IPS-18c (cell line): ENCODE measurements at regions not wholly inside any gene's neighbourhood (a gene's known extent, or its start where the extent isn't known, plus 50 kb on each side); places are given as distances from the start of the nearest gene placed in this dataset.

Source experiments
- H3K4me3 ChIP-seq: 2 replicates; pipeline ENCODE4 v1.7.0; 2013; ENCODE audit warnings: low read depth, mild to moderate bottlenecking, low read length, moderate library complexity; ENCODE audit not compliant: insufficient read depth
- H3K9me3 ChIP-seq: one replicate; pipeline ENCODE4 v1.6.1; 2013; ENCODE audit warnings: mild to moderate bottlenecking, low read length, moderate library complexity; ENCODE audit not compliant: control insufficient read depth, insufficient read depth

DNA sequence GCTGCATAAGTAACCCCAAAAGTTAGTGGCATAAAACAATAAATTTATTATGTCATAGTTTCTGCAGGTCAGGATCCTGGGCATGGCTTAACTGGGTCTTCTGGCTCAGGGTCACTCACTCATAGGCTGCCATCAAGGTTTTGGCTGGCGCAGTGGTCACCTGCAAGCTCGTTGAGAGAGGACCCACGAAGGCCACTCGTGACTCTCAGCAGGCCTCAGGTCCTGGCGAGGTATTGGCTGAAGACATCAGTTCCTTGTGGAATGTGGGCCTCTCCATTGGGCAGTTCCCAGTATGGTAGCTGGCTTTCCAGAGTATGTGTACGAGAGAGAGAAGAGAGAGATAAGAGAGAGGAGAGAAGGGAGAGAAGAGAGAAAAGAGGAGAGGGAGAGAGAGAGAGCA, 138.3 kb upstream of the KLF14 start:
- H3K4me3 ChIP-seq: no peak overlapping the region
- H3K9me3 ChIP-seq: no peaks in the 10 kb centered on the region

DNA sequence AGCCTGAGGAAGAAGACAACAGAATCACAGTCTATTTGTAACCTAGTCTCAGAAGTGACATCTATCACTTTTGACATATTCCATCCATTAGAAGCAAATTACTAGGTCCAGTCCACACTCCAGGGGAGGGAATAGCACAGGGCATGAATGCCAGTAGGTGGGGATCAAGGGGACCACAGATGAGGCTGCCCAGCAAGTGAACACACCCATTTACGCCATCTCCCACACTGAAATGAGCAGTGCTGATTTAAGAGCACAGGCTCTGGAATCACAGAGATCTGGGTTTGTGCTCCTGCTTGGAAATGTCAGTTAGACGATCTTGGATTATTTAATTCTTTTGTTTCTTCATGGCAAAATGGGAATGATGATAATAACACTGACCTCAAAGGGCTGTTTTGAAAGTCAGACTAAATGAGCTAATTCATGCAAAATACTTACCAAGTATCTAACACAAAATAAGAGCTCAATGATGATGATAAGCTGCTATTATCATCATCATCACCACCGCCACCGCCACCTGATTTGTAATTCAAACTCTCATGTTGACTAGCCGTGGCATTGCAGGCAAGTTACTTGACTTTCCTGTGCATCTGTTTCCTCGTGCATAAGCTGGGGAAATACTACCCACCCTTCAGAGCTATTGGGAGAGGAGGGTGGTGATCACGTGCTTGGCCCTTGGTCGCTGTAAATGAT, 138.9 kb upstream of the KLF14 start:
- Histone ChIP-seq H3K4me3 (no peak overlapping the region), H3K9me3 (no peaks in the 10 kb centered on the region)

DNA sequence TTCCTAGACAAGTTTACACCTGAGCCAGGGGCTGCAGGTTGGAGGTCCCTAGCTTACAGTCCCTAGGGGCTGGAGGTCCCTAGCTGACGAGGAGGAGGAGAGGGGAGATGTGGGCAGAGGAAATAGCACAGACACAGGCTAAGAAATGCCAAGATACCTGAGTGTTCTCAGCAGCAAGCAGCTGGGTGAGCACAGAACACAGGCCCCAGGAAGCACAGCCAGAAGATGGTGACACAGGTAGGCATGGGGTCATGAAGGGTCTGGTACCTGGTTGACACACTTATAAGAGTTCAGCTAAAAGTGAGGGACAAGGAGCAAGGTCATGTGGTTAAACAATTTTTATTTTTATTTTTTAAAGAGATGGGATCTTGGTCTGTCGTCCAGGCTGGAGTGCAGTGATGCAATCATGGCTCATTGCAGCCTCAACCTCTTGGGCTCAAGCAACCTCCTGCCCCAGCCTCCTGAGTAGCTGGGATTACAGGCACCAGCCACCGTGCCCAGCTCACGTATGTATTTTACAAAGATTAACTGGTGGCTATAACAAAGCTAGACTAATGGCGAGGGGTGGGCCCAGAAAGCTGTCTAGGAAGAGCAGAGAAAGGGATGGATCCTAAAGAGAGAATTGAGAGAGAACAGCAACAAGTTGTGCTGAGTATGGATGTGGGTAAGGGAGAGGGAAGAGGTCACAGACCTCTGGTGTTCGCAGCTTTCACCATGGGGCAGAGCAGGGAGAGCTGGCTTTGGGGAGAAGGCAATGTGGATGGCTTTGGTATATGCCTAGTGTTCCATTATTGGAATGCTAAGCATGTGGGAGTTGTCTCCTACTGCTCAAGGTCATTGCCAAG, 140.3 kb upstream of the KLF14 start:
- H3K4me3 ChIP-seq: no peak overlapping the region

DNA sequence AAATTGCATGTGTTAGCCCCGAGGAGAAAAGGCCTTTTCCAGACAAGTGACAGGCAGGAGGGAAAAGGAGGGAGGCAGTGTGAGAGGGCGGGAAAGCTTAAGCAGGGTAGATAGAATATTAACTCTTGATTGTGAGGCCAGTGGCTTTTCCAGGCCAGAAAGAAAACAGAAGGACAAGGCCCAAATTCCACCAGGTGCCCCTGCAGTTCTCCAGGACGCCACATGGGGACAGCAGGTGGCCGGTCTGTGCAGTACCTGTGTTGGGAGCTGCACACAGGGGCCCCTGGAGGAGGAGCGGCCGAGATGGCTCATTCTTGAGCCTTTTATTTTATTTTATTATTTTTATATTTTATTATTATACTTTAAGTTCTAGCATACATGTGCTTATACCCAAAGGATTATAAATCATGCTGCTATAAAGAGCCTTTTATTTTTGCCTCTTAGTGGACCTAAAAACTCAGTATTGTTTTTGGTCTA, 141.3 kb upstream of the KLF14 start:
- H3K9me3 ChIP-seq: no peaks in the 10 kb centered on the region
- no peak overlapping the region for H3K4me3 ChIP-seq

More for the DNA sequence above, 140.3 kb upstream of the KLF14 start:
- H3K9me3 ChIP-seq: no peaks in the 10 kb centered on the region

DNA sequence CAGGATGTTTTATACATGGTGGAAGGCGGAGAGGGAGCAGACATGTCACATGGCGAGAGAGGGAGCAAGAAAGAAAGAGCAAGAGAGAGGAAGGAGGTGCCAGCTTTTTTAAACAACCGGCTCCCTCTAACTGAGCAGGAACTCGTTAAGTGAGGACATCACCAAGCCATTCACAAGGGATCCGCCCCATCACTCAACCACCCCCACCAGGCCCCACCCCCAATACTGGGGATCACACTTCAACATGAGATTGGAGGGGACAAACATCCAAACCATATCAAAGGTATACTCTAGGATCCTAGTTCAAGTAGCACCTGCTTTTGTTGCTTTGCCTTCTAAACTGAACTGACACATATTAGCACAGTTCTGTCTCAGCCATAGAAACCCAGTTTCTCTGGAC, 141.9 kb upstream of the KLF14 start:
- Histone ChIP-seq H3K9me3 (no peaks in the 10 kb centered on the region), H3K4me3 (no peak overlapping the region)

DNA sequence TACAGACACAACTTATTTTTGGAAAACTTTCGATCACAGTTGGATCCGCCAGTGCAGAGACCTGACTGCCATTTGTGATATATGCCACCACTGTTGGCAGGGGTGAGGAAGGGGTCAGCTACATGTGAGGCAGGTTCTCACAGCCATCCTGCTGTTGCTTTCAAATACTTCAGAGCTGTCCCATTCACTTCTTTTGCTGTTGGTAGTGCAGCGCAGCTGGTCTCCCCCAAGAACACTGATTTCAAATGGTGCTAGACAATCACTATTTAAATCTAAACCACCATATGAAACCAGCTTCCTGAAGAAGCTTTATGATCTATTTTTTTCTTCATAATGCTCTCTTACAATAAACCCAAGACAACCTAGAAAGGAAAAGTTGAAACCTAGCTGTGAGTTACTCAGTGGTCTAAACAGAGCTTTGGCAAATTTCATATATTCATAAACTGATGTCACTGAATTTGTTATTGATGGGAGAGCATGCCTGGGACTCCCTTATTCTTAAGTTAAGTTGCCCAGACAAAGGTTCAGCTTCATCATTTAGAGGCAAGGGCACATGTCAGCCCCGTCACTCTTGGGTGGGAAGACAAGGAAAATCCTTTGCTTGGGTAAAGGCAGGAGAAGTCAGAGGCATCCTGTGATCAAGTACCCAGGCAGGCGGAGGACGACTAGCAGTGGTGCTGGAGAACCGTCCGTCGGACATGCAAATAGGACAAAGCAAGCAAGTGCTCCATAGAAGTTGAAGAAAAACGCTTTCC, 143.4 kb upstream of the KLF14 start:
- Histone ChIP-seq H3K9me3 (no peaks in the 10 kb centered on the region), H3K4me3 (no peak overlapping the region)

DNA sequence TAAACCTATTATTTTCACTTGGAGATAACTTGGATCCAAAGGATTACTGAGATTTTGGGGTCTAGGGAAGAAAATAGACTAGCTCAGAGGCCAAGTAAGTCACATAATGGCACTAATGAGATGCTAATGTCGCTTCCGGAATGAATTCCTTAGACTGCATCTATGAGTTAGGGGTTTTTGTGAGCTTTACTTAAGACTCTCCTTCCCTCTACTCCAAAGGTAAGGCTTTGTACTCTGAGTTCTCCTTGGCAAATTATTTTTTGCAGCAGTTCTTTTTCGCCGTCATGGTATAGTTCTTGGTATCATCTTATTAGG, 143.9 kb upstream of the KLF14 start:
- no peaks in the 10 kb centered on the region for H3K9me3 ChIP-seq
- H3K4me3 ChIP-seq: no peak overlapping the region

DNA sequence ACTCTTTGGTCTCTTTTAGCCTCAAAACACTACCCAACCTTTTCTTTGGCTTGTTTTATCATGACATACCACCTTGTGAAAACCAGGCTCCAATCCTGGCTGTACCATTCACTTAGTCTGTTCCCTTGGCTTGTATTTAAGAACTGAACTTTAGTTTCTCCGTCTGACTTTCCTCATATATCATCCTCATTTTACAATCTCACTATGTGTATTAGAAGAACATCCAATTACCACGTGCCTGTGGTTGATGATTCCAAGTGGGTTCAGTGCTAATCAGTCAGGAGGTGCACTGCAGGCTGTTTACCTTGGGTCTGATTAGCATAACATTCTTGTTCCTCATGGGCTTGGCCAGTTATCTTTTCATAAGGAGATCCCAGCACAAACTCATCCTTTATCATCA, 144.8 kb upstream of the KLF14 start:
- H3K4me3 ChIP-seq: no peak overlapping the region
- H3K9me3 ChIP-seq: no peaks in the 10 kb centered on the region

DNA sequence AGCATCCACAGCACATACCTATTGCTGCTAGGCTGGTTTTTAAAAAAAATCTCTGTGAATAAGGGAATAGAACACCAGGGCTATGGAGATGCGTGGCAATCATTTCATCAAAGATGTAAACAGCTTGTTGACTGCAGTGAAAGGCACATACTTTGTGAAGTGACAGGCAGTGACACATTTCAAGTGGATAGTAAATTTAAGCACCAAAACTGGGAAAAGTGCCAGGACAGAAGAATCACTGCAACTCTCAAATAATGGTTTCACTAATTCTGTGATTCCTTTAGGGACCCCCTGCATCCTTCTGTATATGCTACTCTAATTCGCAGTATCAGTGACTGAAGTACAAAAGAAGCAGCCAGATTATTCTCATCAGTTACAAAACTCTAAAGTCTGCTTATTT, 145.2 kb upstream of the KLF14 start:
- no peak overlapping the region for H3K4me3 ChIP-seq
- H3K9me3 ChIP-seq: no peaks in the 10 kb centered on the region

DNA sequence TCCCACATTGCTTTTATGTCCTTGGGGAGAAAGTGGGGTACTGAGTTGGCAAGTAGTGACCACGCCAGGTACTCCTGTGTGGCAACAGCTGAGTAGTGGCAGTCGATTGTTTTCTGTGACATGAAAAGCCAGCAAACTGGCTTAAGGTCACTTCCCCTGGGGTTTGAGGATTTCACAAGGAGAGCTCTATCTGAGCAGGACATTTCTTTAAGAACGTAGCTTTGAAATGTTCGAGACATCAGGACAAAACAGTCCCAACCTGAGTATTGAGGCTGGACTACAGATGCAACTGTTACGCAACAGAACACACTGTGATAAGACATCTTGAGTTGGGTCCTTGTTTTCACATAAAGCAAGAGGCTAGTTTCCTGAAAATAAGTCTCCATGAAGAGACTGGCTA, 146.7 kb upstream of the KLF14 start:
- Histone ChIP-seq H3K4me3 (no peak overlapping the region), H3K9me3 (no peaks in the 10 kb centered on the region)

DNA sequence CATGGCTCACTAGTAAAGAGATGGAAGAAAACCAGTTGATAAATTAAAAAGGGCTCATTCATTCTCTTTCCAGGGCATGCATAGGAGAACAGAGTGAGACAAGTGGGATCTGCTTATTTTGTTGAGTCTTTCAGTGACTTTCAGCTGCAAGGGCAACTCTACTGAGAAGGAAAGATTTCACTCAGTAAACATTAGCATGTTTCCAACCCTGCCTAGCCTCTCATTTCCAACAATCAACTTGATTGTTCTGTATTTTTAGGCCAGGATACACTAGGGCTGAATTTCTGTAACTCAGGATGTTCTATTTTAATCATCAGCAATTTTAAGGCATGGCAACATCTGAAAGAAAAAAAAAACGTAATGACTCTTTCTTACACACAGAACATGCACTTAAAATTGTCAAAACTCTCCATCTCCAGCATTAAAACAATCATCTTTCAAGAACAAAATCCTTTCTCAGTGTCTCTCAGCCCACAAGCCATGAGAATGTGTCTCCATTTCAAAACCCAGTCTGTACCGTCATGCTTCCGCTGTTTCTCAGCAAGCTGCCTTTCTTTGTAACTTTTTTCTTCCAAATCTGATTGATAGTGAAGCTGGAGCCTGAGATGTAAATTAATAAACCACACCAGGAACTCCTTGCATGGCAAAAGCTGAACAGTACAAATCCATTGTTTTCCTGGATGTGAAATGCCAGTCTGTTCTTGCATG, 147.2 kb upstream of the KLF14 start:
- no peaks in the 10 kb centered on the region for H3K9me3 ChIP-seq
- H3K4me3 ChIP-seq: no peak overlapping the region; the same call in 1 of the 2 replicates

DNA sequence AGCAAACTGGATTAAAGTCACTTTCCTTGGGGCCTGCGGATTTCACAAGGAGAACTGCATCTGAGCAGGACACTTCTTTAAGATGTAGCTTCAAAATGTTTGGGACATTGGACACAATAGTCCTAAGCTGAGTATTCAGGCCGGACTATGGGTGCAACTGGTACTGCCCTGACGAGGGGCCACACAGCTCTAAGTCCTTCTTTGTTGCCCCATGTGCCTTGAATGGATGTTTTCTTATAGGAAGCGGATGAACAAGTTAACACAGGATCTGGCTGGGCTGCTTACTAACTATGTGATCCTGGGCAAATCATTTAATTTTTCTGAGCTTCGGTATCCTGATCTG, 147.8 kb upstream of the KLF14 start:
- Histone ChIP-seq H3K4me3 (no peak overlapping the region), H3K9me3 (no peaks in the 10 kb centered on the region)

DNA sequence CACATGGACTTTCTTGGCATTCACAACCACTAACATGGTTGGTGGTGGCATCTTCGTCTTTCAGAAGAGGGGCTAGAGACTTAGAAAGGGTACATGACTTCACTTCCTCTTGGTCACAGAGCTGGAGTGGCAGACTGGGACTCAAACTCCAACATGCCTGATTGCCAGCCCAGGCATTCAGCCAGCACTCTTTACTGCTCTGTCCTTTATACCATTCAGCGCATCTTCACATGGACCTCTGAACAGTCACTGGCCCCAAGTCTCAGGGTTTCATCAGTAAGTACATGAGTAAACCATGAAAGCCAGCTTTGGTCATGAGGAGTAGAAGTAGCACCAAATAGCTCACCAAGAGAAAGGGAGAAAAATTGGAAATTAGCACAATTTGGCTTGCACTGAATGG, 148.4 kb upstream of the KLF14 start:
- H3K4me3 ChIP-seq: no peak overlapping the region
- H3K9me3 ChIP-seq: no peaks in the 10 kb centered on the region

DNA sequence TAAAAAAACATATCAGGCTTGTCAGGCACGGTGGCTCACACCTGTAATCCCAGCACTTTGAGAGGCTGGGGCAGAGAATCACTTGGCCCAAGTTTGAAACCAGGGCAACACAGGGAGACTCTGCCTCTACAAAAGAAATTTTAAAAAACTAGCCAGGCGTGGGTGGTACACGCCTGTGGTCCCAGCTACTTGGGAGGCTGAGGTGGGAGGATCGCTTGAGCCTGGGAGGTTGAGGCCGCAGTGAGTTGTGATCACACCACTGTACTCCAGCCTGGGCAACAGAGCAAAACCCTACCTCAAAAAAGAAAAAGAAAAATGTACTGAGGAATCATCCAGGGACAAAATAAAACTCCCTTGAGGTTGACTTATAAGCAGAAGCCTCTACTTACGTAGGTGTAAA, 149.9 kb upstream of the KLF14 start:
- Histone ChIP-seq H3K4me3 (no peak overlapping the region), H3K9me3 (no peaks in the 10 kb centered on the region)

DNA sequence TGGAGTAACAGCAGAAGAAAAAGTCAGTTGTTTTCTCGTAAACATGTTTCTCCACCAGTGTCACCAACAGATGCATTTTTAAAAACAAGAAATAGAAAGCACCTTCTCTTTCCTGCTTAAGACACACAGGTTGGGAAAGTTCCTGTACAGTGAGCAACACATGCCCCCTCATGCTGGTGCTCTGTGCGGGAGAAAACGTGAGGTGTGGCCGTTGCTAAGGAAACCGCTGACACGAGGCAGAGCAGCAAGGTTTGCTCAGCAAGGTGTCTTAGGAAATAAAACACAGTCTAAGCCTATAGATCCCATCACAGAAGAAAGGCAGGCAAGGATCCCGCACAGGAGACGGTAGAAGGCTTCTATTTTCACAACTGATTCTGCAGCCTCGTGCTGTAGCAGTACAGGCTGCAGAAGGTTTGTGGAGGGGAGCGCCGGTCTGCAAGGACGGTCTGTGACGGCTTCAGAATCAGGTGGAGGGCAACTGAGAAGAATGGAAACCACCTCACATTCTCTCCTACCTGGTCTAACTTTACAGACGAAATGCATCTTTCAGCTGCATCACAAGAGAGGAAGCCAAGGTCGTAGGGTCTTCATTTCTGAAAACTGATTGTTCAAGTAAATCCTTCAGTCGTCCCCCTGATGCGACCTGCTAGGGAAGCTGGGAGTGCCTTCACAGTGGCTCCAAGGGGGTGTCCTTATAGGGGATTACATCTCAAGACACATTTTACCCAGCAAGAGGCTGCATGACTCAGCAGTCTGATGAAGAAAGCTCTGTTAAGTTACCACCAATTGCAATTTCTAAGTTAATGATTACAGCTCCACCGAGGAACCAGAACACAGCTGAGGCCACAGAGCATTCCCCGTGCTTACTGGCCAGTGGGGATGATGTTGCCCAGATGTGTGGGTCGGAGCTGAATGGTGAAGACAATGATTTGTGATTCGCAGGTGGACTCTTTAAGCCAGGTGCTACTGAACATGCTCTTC, 150.7 kb upstream of the KLF14 start:
- H3K4me3 ChIP-seq: no peak overlapping the region
- no peaks in the 10 kb centered on the region for H3K9me3 ChIP-seq

DNA sequence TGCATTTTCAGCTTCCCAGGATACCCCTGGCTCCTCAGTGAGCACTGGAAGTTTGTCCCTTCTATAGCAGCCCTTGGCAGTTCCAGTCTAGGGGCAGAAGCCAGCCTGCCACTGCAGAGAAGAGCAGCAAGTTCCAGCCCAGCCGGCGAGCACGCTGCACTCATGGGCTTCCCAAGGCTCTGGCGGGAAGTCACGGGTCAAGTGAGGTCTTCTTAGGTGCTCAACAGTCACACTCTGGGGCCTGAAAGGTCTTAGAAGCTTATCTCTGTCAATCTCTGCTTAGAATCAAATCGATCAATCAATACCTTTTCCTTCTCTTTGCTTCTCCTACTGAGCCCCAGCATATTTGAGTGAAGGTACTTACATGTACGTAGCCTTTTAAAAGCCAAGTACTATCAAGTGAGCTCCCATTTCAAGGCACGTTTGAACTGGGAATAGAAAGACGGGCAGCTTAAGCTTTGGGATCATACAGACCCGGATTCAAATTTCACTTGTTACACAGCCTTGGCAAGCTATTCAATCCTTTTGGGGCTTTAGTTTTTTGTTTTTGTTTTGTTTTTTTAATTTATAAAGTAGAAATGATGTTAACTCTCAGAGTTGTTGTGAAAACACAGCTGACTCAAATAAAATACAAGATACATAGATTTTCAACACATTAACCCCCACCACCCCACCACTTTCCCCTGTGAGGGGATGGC, 152.6 kb upstream of the KLF14 start:
- H3K9me3 ChIP-seq: no peaks in the 10 kb centered on the region
- H3K4me3 ChIP-seq: no peak overlapping the region
